Peyer's patch (tissue), 4 donors: ENCODE measurements at regions not wholly inside any gene's neighbourhood (a gene's known extent, or its start where the extent isn't known, plus 50 kb on each side); places are given as distances from the start of the nearest gene placed in this dataset.

Experiments
- DNase-seq, 3 donors: peaks; one replicate each; pipeline ENCODE4 v3.0.0-alpha.2; 2017 to 2019
- H3K27ac ChIP-seq, 4 donors: fragments of 200-600 bp; sonication (generic); one replicate each; pipeline ENCODE4 v1.5.1; 2016 to 2019
- H3K27me3 ChIP-seq, 2 donors: fragments of 200-600 bp; sonication (generic); one replicate each; pipeline ENCODE4 v1.5.1; 2019
- H3K36me3 ChIP-seq, 3 donors: fragments of 200-600 bp; sonication (generic); one replicate each; pipeline ENCODE4 v1.5.1; 2016 to 2019
- H3K4me1 ChIP-seq, 4 donors: fragments of 200-600 bp; sonication (generic); one replicate each; pipeline ENCODE4 v1.5.1; 2016 to 2019
- H3K4me3 ChIP-seq, 4 donors: fragments of 200-600 bp; sonication (generic); 1 replicate in 3 of 4; 2 replicates in 1 of 4; pipeline ENCODE4 v1.5.1; 2016 to 2019; ENCODE audit warnings: mild to moderate bottlenecking in 1 of 4
- H3K9me3 ChIP-seq, 4 donors: fragments of 200-600 bp; sonication (generic); one replicate each; pipeline ENCODE4 v1.5.1; 2016 to 2019; ENCODE audit warnings: mild to moderate bottlenecking in 1 of 4
- CTCF ChIP-seq, 6 experiments: fragments of 450-650 bp in 4 of 6; fragments of 200-600 bp in 2 of 6; sonication (generic) in 1 of 6; IDR thresholded peaks; one replicate each; pipeline ENCODE4 v1.5.1; 2017 to 2019; ENCODE audit warnings: antibody characterized with exemption in 6 of 6, mild to moderate bottlenecking in 3 of 6, moderate library complexity in 1 of 6
- POLR2A ChIP-seq, 2 donors: fragments of 450-650 bp; IDR thresholded peaks; one replicate each; pipeline ENCODE4 v1.5.1; 2017; ENCODE audit warnings: antibody characterized with exemption in 2 of 2, mild to moderate bottlenecking in 2 of 2, moderate library complexity in 2 of 2
- small RNA-seq, 2 donors: library from RNA; depleted of rRNA; stranded (forward); fragments of <200 nt; gene quantifications; one replicate each; pipeline ENCODE3, GENCODE V24; 2016

- Histone ChIP-seq H3K27me3 (peaks cover 0 to 13% of the 10 kb centered on the region in 2 donors), H3K9me3 (peaks cover 0 to 13% (median 2%) of the 10 kb centered on the region in 4 donors), H3K4me1 (no peaks in the 10 kb centered on the region), H3K36me3 (no peaks in the 10 kb centered on the region), H3K27ac (no peak overlapping the region), H3K4me3 (peak overlapping the region in 1 of 4 donors; percentile 38)
- DNase-seq, result peak in 1 of 3 donors; percentile 30
- no peak for TF ChIP-seq POLR2A (IDR thresholded peaks at IDR 0.05)
Measured at GRCh38 chr7:57867884-57868701, 418.1 kb downstream of the ZNF716 start.

GRCh38 chr7:57868771-57869483, 418.9 kb downstream of the ZNF716 start:
- Histone ChIP-seq H3K36me3 (no peaks in the 10 kb centered on the region), H3K4me3 (peak overlapping the region in 1 of 4 donors; percentile 38), H3K9me3 (peaks cover 0 to 13% (median 2%) of the 10 kb centered on the region in 4 donors), H3K4me1 (no peaks in the 10 kb centered on the region), H3K27ac (no peak overlapping the region), H3K27me3 (peaks cover 0 to 13% of the 10 kb centered on the region in 2 donors)
- peak in 2 of 3 donors; percentile 31 to 42 for DNase-seq
- TF ChIP-seq POLR2A (IDR thresholded peaks at IDR 0.05), result no peak
- TF ChIP-seq CTCF (IDR thresholded peaks at IDR 0.05), result no peak

Small RNA genes in the stretch of these regions (small RNA-seq; reads per million reads assigned to genes)
- gene AC023141.11 (0 reads per million in 2 donors), gene AC023141.12 (0 reads per million in 2 donors), gene AC023141.8 (0 reads per million in 2 donors)
